SH-SY5Y (cell line): ENCODE measurements at regions not wholly inside any gene's neighbourhood (a gene's known extent, or its start where the extent isn't known, plus 50 kb on each side); places are given as distances from the start of the nearest gene placed in this dataset.

Experiments used
- GATA2 ChIP-seq: IDR thresholded peaks from 2 replicates; pipeline ENCODE4 v1.6.1; 2011; ENCODE audit warnings: mild to moderate bottlenecking, low read depth, low read length
- GATA3 ChIP-seq: IDR thresholded peaks from 2 replicates; pipeline ENCODE4 v1.6.1; 2011; ENCODE audit warnings: low read depth, mild to moderate bottlenecking, low read length, moderate library complexity

DNA sequence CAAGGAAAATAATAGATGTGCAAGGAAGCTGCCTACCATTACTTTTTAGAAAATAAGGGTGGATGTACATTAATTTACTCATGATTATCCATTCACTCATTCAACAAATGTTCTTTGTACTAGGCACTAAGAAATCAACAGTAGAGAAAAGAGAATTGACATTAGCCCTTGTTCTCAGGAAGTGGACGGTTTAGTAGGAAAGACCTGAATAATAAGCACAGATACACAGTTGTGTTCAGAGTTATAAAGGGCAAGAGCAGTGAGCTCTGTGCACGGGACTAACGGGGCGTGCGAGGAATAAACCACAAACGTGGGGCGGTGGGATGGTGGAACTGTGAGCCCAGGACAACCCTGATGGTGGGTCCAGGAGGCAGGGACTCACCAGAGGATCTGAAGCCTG, 94.4 kb upstream of the MBOAT2 start:
- TF ChIP-seq GATA2 (no peak), GATA3 (no peak)
